PFSK-1 (cell line): ENCODE measurements at regions not wholly inside any gene's neighbourhood (a gene's known extent, or its start where the extent isn't known, plus 50 kb on each side); places are given as distances from the start of the nearest gene placed in this dataset.

Source experiments
- FOXP2 ChIP-seq: optimal IDR thresholded peaks from 2 replicates; pipeline ENCODE3; 2011; ENCODE audit warnings: borderline replicate concordance, control low read depth, inconsistent platforms; ENCODE audit not compliant: insufficient read depth; ENCODE audit errors: extremely low read length, extremely low read depth
- POLR2AphosphoS5 ChIP-seq: IDR thresholded peaks from 2 replicates; pipeline ENCODE4 v1.6.1; 2012; ENCODE audit warnings: low read depth, mild to moderate bottlenecking, control low read depth, low read length, moderate library complexity
- REST ChIP-seq, 2 experiments: IDR thresholded peaks; 2 replicates each; pipeline versions ENCODE4 v1.6.1 to v1.8.0; 2011 to 2012; ENCODE audit warnings: low read depth in 2 of 2, low read length in 2 of 2, control low read depth in 1 of 2, inconsistent platforms in 1 of 2, mild to moderate bottlenecking in 1 of 2, moderate library complexity in 1 of 2; ENCODE audit not compliant: insufficient read depth in 1 of 2
- SIN3A ChIP-seq: IDR thresholded peaks from 2 replicates; pipeline ENCODE4 v1.6.1; 2012; ENCODE audit warnings: mild to moderate bottlenecking, low read length, moderate library complexity, borderline replicate concordance; ENCODE audit not compliant: insufficient read depth
- TAF1 ChIP-seq: IDR thresholded peaks from 2 replicates; pipeline ENCODE4 v1.6.1; 2012; ENCODE audit warnings: low read length, control low read depth, borderline replicate concordance; ENCODE audit not compliant: insufficient read depth

DNA sequence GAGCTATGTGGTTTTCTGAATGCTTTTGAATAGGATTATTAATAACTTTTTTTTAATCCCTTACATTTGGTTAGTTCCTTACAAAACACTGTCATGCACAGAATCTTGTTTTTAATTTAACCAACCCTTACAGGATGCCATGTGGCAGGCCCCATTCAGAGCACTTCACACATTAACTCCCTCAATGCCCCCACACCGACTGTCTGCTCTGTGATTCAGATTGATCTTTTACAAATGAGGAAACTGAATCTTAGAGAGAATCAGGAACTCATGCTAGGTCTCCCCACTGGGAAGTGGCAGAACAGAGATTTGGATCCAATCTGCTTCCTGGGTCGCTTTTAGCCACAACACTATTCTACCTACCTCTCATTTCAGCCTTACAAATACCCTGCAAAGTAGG is 195.8 kb upstream of the NPVF start:
- no peak for TF ChIP-seq REST (IDR thresholded peaks at IDR 0.05; ENCODE audit: insufficient read depth in 1 of 2, low read depth in 2 of 2, low read length in 2 of 2)
- TF ChIP-seq POLR2AphosphoS5, result no peak
- TF ChIP-seq TAF1, result no peak
- no peak for TF ChIP-seq FOXP2
- no peak for TF ChIP-seq SIN3A

GRCh38 chr7:25424855-25425254 is 196.6 kb upstream of the NPVF start:
- no peak for TF ChIP-seq FOXP2

DNA sequence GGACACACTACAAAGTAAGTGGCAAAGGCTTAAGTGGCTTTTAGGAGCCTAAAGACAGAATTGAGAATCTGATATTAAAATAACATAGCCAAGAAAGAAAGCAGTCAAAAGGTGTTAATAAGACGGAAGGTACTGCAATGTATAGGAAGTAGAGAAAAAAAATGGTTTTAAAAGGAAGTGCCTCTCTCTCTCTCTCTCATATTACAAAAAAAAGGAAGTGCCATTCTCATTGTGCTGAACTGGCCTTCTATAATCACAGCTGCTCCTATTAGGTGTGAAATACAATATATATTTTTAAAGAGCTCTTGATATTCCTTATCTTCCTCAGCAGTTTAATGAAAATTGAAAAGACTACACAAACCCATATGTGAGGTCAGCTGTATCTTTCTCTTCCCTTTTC is 199.4 kb upstream of the NPVF start:
- no peak for TF ChIP-seq TAF1
- TF ChIP-seq POLR2AphosphoS5, result no peak
- TF ChIP-seq FOXP2, result no peak
- TF ChIP-seq REST (IDR thresholded peaks at IDR 0.05; ENCODE audit: insufficient read depth in 1 of 2, low read depth in 2 of 2, low read length in 2 of 2), result no peak
- no peak for TF ChIP-seq SIN3A

- TF ChIP-seq FOXP2 (no peak), REST (IDR thresholded peaks at IDR 0.05; ENCODE audit: insufficient read depth in 1 of 2, low read depth in 2 of 2, low read length in 2 of 2) (no peak), POLR2AphosphoS5 (no peak), TAF1 (no peak), SIN3A (no peak)
Measured at GRCh38 chr7:25429731-25430130, 201.4 kb upstream of the NPVF start.

DNA sequence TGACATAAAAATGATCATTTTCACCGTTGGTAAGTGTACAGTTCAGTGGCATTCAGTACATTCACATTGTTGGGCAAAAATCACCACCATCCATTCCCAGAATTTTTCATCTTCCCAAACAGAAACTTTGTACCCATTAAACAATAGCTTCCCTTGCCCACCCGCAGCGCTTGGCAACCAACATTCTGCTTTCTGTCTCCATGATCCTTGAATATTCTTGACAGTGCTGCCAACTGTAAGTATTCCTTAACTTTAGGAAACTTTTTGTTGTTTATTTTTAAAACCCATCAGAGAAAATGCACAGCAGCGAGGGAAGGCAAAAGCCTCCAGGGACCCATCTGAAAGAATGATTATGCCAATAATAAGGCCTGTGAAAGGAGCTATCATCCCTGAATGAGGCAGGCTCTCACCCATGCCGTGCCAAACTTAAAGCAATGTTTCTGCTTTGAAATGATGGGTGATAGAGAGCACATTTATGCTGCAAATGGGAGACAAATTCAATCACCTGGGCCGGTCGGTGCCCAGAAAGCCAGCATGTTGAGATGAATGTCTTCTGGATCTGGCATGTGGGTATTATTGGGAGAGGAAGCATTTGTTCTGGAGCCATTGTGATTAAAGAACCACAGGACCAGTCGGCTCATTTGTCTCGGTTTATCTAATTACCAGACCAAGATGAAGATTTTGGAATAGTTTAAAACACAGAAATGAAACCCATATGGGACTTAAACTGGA is 202.1 kb upstream of the NPVF start:
- no peak for TF ChIP-seq FOXP2
- no peak for TF ChIP-seq REST (IDR thresholded peaks at IDR 0.05; ENCODE audit: insufficient read depth in 1 of 2, low read depth in 2 of 2, low read length in 2 of 2)
- TF ChIP-seq POLR2AphosphoS5, result no peak
- no peak for TF ChIP-seq TAF1
- no peak for TF ChIP-seq SIN3A
